KMS-11 (cell line): ENCODE measurements at regions not wholly inside any gene's neighbourhood (a gene's known extent, or its start where the extent isn't known, plus 50 kb on each side); places are given as distances from the start of the nearest gene placed in this dataset.

ENCODE experiments used
- H2AFZ ChIP-seq: fragments of 200-600 bp; sonication (generic); 2 replicates; pipeline ENCODE4 v1.6.1; 2016; ENCODE audit warnings: antibody characterized with exemption, mixed run types, low read depth
- H3K27ac ChIP-seq: fragments of 200-600 bp; sonication (generic); 2 replicates; pipeline ENCODE4 v1.6.1; 2016; ENCODE audit warnings: mild to moderate bottlenecking, mixed run types
- H3K27me3 ChIP-seq: fragments of 200-600 bp; sonication (generic); 2 replicates; pipeline ENCODE4 v1.6.1; 2017; ENCODE audit warnings: mild to moderate bottlenecking, low read depth, mixed run types, moderate library complexity; ENCODE audit not compliant: insufficient read depth
- H3K36me3 ChIP-seq: fragments of 200-600 bp; sonication (generic); 2 replicates; pipeline ENCODE4 v1.6.1; 2017; ENCODE audit warnings: mild to moderate bottlenecking, mixed run types; ENCODE audit not compliant: insufficient read depth
- H3K4me1 ChIP-seq: fragments of 200-600 bp; sonication (generic); 2 replicates; pipeline ENCODE4 v1.6.1; 2016; ENCODE audit warnings: mild to moderate bottlenecking, low read depth, mixed run types; ENCODE audit not compliant: poor library complexity, severe bottlenecking
- H3K4me2 ChIP-seq: fragments of 200-600 bp; sonication (generic); 2 replicates; pipeline ENCODE4 v1.7.0; 2016; ENCODE audit warnings: mild to moderate bottlenecking, mixed run types
- H3K4me3 ChIP-seq: fragments of 200-600 bp; sonication (generic); IDR thresholded peaks from 2 replicates; pipeline ENCODE4 v1.6.1; 2017; ENCODE audit warnings: low read depth, low read length, mixed read lengths; ENCODE audit not compliant: insufficient read depth
- H3K79me2 ChIP-seq: fragments of 200-600 bp; sonication (generic); 2 replicates; pipeline ENCODE4 v1.6.1; 2016; ENCODE audit warnings: low read depth, mixed run types; ENCODE audit not compliant: insufficient read depth
- H3K9ac ChIP-seq: fragments of 200-600 bp; sonication (generic); 2 replicates; pipeline ENCODE4 v1.6.1; 2016; ENCODE audit warnings: mild to moderate bottlenecking, mixed run types
- H4K20me1 ChIP-seq: fragments of 200-600 bp; sonication (generic); 2 replicates; pipeline ENCODE4 v1.6.1; 2016; ENCODE audit warnings: mild to moderate bottlenecking, mixed run types; ENCODE audit not compliant: insufficient read depth
- CTCF ChIP-seq: fragments of 200-600 bp; sonication (generic); conservative IDR thresholded peaks from 2 replicates; pipeline ENCODE4 v1.6.1; 2017; ENCODE audit warnings: low read depth, mild to moderate bottlenecking, antibody characterized with exemption, low read length, moderate library complexity, mixed read lengths

GRCh38 chr6:165715428-165715827, 52.4 kb upstream of the PDE10A start:
- H2AFZ ChIP-seq = no peak overlapping the region
- H3K9ac ChIP-seq = no peak overlapping the region
- no peak overlapping the region for H3K4me2 ChIP-seq
- no peak overlapping the region for H3K27ac ChIP-seq
- H4K20me1 ChIP-seq = no peaks in the 10 kb centered on the region
- H3K4me1 ChIP-seq = no peaks in the 10 kb centered on the region
- no peaks in the 10 kb centered on the region for H3K27me3 ChIP-seq
- H3K36me3 ChIP-seq = no peaks in the 10 kb centered on the region
- no peak for TF ChIP-seq CTCF
- H3K79me2 ChIP-seq = no peaks in the 10 kb centered on the region
- H3K4me3 ChIP-seq = no peak overlapping the region

DNA sequence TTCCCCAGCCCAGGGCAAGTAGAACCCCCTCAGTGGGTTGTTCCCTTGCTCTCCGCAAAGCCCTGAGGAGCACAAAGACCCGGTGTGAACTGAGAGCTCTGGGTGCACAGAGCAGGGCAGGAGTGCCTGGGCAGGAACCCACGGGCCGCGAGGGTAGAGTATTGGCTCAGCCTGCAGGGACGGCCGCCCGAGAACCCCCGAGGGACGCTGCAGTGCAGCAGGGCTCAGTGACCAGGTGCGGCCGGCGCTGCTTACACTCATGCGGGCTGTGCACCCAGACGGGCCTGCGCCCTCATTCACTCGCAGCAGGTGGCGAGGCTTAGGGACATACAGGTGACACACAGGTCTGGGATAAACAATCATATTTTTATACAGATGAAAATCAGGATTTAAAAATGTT, 51.9 kb upstream of the PDE10A start:
- no peak overlapping the region for H3K4me2 ChIP-seq
- H3K9ac ChIP-seq = no peak overlapping the region
- H4K20me1 ChIP-seq = no peaks in the 10 kb centered on the region
- H3K79me2 ChIP-seq = no peaks in the 10 kb centered on the region
- no peak overlapping the region for H3K27ac ChIP-seq
- H3K4me1 ChIP-seq = no peaks in the 10 kb centered on the region
- no peaks in the 10 kb centered on the region for H3K36me3 ChIP-seq
- no peak overlapping the region for H3K4me3 ChIP-seq
- no peaks in the 10 kb centered on the region for H3K27me3 ChIP-seq
- H2AFZ ChIP-seq = no peak overlapping the region
- no peak for TF ChIP-seq CTCF

DNA sequence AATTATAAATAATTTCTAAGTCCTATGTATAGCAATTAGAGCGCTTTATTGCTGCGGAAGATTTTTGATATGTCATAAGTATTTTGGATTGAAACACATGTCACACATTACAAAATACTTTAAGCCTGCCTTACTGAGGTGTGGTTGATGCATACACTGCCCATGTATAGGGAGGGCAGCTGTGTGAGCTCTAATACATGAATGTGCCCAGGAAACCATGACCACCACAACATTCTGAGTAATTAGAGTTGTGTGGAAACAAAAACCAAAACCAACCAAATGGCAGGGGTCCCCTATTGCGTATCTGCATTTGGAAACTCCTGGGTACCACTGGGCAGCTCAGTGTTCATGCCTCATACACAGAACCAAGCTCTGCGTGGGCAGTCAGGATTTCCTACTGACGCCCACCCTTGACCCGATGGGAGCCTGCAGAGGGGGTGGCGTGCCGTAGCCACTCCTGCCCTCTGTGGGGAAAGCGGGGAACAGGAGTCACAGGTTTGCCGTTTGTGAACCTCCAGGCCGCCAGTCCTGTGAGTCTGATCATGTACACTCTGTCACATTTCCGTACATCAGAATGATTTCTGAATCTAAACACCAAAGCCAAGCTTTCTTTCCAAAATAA, 50.9 kb upstream of the PDE10A start:
- TF ChIP-seq CTCF = no peak
- Histone ChIP-seq H4K20me1 (no peaks in the 10 kb centered on the region), H2AFZ (no peak overlapping the region)

More for the DNA sequence above, 50.9 kb upstream of the PDE10A start:
- H3K27me3 ChIP-seq = no peaks in the 10 kb centered on the region
- no peak overlapping the region for H3K27ac ChIP-seq
- H3K9ac ChIP-seq = no peak overlapping the region
- no peaks in the 10 kb centered on the region for H3K79me2 ChIP-seq
- no peak overlapping the region for H3K4me3 ChIP-seq
- no peaks in the 10 kb centered on the region for H3K36me3 ChIP-seq
- H3K4me1 ChIP-seq = no peaks in the 10 kb centered on the region
- H3K4me2 ChIP-seq = no peak overlapping the region
